PC-9 (cell line): ENCODE measurements at regions not wholly inside any gene's neighbourhood (a gene's known extent, or its start where the extent isn't known, plus 50 kb on each side); places are given as distances from the start of the nearest gene placed in this dataset.

Source experiments
- BruUV-seq: library from RNA; stranded (reverse); fragments of 400-500 nt; replicated peaks from 2 replicates; lab custom pipeline; 2021; lab: Mats Ljungman, UMichigan
- CTCF ChIA-PET: fragments of 300-600 bp; sonication (Branson Sonifier 250); formaldehyde crosslinking; loops from one replicate; lab custom pipeline; 2022; ENCODE audit warnings: antibody characterized with exemption; lab: Charles Lee
- POLR2A ChIA-PET: fragments of 300-600 bp; sonication (Branson Sonifier 250); formaldehyde crosslinking; loops from one replicate; lab custom pipeline; 2022; ENCODE audit warnings: antibody characterized with exemption; ENCODE audit not compliant: unreplicated experiment; lab: Charles Lee
- DNase-seq, 2 experiments: peaks; one replicate each; pipeline versions ENCODE4 v3.0.0 to v3.0.0-alpha.2; 2015 to 2022; ENCODE audit warnings: mixed read lengths in 1 of 2
- H2AFZ ChIP-seq: fragments of 200-600 bp; sonication (generic); 2 replicates; pipeline ENCODE4 v1.8.1; 2017; ENCODE audit warnings: antibody characterized with exemption
- H3F3A ChIP-seq: fragments of 200-600 bp; sonication (generic); 2 replicates; pipeline ENCODE4 v1.8.1; 2017; ENCODE audit warnings: antibody characterized with exemption, mild to moderate bottlenecking, low read depth; ENCODE audit not compliant: insufficient read depth
- H3K27ac ChIP-seq: fragments of 200-600 bp; sonication (generic); 2 replicates; pipeline ENCODE4 v1.6.1; 2016; ENCODE audit warnings: mixed run types
- H3K27me3 ChIP-seq: fragments of 200-600 bp; sonication (generic); 2 replicates; pipeline ENCODE4 v1.6.1; 2016; ENCODE audit warnings: low read depth, mixed run types; ENCODE audit not compliant: insufficient read depth
- H3K36me3 ChIP-seq: fragments of 200-600 bp; sonication (generic); 2 replicates; pipeline ENCODE4 v1.6.1; 2016; ENCODE audit warnings: low read depth, mixed run types
- H3K4me1 ChIP-seq: fragments of 200-600 bp; sonication (generic); replicated peaks from 2 replicates; pipeline ENCODE4 v1.6.1; 2016; ENCODE audit warnings: mixed run types; ENCODE audit not compliant: insufficient read depth
- H3K4me2 ChIP-seq: fragments of 200-600 bp; sonication (generic); 2 replicates; pipeline ENCODE4 v1.6.1; 2017; ENCODE audit warnings: mixed run types
- H3K4me3 ChIP-seq: fragments of 200-600 bp; sonication (generic); 2 replicates; pipeline ENCODE4 v1.6.1; 2016; ENCODE audit warnings: mixed run types
- H3K79me2 ChIP-seq: fragments of 200-600 bp; sonication (generic); 2 replicates; pipeline ENCODE4 v1.6.1; 2017; ENCODE audit warnings: low read depth, mixed run types
- H3K9me2 ChIP-seq: fragments of 200-600 bp; sonication (generic); 2 replicates; pipeline ENCODE4 v1.8.1; 2017; ENCODE audit warnings: mild to moderate bottlenecking; ENCODE audit not compliant: insufficient read depth
- H3K9me3 ChIP-seq: fragments of 200-600 bp; sonication (generic); 2 replicates; pipeline ENCODE4 v1.8.1; 2016; ENCODE audit warnings: low read depth; ENCODE audit not compliant: insufficient read depth
- H4K20me1 ChIP-seq: fragments of 200-600 bp; sonication (generic); 2 replicates; pipeline ENCODE4 v1.8.1; 2017; ENCODE audit not compliant: insufficient read depth
- CTCF ChIP-seq: fragments of 200-600 bp; sonication (generic); conservative IDR thresholded peaks from 2 replicates; pipeline ENCODE4 v1.6.1; 2017; ENCODE audit warnings: mixed run types, antibody characterized with exemption, mild to moderate bottlenecking, moderate library complexity
- EZH2 ChIP-seq: fragments of 200-600 bp; sonication (generic); IDR thresholded peaks from 2 replicates; pipeline ENCODE4 v1.8.0; 2017; ENCODE audit warnings: antibody characterized with exemption, low read depth
- intact Hi-C: fragments of 100-400 bp; cut with micrococcal nuclease; formaldehyde crosslinking; loops from one replicate; pipeline ENCODE4 v1.10.0; 2022; ENCODE audit not compliant: unreplicated experiment

- Histone ChIP-seq H2AFZ (no peak overlapping the region), H3K27ac (no peak overlapping the region), H3K4me1 (no peaks in the 10 kb centered on the region), H3K79me2 (no peaks in the 10 kb centered on the region), H3F3A (no peaks in the 10 kb centered on the region), H3K4me2 (no peak overlapping the region), H3K9me2 (no peaks in the 10 kb centered on the region), H3K36me3 (no peaks in the 10 kb centered on the region), H4K20me1 (no peaks in the 10 kb centered on the region), H3K9me3 (no peaks in the 10 kb centered on the region; the same call in 1 of the 2 replicates), H3K4me3 (no peak overlapping the region), H3K27me3 (no peaks in the 10 kb centered on the region)
- TF ChIP-seq EZH2 = no peak
- no peak for TF ChIP-seq CTCF
- ChIA-PET POLR2A (no interaction called here), CTCF (no interaction called here)
- no peak for DNase-seq
- intact Hi-C loops = no loop called here
- no TSS peak for BruUV-seq
Measured at GRCh38 chr3:161969867-161970266, 473.3 kb downstream of the OTOL1 start.

GRCh38 chr3:161975201-161975600 lies 478.6 kb downstream of the OTOL1 start:
- Histone ChIP-seq H3K9me3 (no peaks in the 10 kb centered on the region), H3K36me3 (no peaks in the 10 kb centered on the region), H3K4me1 (no peaks in the 10 kb centered on the region), H3K27ac (no peak overlapping the region), H2AFZ (no peak overlapping the region), H3K27me3 (no peaks in the 10 kb centered on the region), H3K4me3 (no peak overlapping the region), H3K79me2 (no peaks in the 10 kb centered on the region), H3K9me2 (no peaks in the 10 kb centered on the region), H4K20me1 (no peaks in the 10 kb centered on the region), H3K4me2 (no peak overlapping the region), H3F3A (no peaks in the 10 kb centered on the region)
- no TSS peak for BruUV-seq
- no peak for TF ChIP-seq CTCF
- no peak for TF ChIP-seq EZH2
- DNase-seq = no peak
- intact Hi-C loops = no loop called here
- CTCF ChIA-PET = no interaction called here
- POLR2A ChIA-PET = no interaction called here

- Histone ChIP-seq H3K4me2 (no peak overlapping the region), H3K36me3 (no peaks in the 10 kb centered on the region), H3K9me2 (no peaks in the 10 kb centered on the region), H3K27ac (no peak overlapping the region), H2AFZ (no peak overlapping the region), H3K4me3 (no peak overlapping the region), H3F3A (no peaks in the 10 kb centered on the region), H3K79me2 (no peaks in the 10 kb centered on the region), H3K27me3 (no peaks in the 10 kb centered on the region), H4K20me1 (no peaks in the 10 kb centered on the region), H3K9me3 (no peaks in the 10 kb centered on the region), H3K4me1 (no peaks in the 10 kb centered on the region)
- ChIA-PET POLR2A (no interaction called here), CTCF (no interaction called here)
- DNase-seq = no peak
- TF ChIP-seq CTCF = no peak
- TF ChIP-seq EZH2 = no peak
- intact Hi-C loops = no loop called here
- BruUV-seq = no TSS peak
Measured at GRCh38 chr3:161977063-161977462, 480.5 kb downstream of the OTOL1 start.
